IPS DF 4.7 (cell line): ENCODE measurements at regions not wholly inside any gene's neighbourhood (a gene's known extent, or its start where the extent isn't known, plus 50 kb on each side); places are given as distances from the start of the nearest gene placed in this dataset.
A peak's percentile ranks its signal among the peaks of the same experiment; 100 is the strongest.

Source experiments
- DNase-seq: peaks from one replicate; pipeline ENCODE4 v3.0.0-alpha.2; 2013; ENCODE audit warnings: low spot score; ENCODE audit errors: extremely low read depth

DNA sequence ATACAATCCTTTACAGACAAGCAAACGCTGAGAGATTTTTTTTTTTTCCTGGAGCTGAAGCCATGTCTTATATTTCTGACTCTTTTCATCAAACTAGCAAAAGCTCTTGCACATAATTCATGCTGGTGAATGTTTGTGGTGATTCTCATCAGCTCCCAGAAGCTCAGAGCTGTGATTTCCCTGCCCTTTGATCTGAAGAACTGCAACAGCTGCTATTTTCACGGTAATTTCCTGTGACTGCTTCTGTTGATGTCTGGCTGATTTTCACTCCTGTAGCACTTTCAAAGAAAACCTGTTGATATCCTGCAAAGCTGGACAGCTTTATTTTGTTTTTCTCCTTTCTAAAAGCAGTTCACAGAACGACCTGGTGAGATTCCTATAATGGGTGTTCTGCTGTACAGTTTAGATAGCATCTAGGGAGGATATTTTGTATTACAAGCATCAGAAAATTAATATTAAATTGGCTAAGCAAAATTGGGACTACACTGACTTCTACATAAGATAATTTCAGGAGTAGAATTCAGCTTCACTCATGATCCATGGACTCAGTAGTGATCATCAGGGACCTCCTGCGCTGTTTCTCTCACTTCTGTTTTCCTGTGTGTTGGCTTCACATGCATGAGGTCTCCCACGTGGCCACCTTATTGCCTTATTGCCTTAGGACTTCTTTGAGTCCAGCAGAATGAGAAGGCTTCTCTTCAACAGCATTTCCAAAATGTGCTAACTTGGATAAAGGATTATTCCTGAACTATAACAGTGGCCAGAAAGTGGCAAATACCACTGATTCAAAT, 1111.6 kb upstream of the SORCS1 start:
- DNase-seq, result no peak

DNA sequence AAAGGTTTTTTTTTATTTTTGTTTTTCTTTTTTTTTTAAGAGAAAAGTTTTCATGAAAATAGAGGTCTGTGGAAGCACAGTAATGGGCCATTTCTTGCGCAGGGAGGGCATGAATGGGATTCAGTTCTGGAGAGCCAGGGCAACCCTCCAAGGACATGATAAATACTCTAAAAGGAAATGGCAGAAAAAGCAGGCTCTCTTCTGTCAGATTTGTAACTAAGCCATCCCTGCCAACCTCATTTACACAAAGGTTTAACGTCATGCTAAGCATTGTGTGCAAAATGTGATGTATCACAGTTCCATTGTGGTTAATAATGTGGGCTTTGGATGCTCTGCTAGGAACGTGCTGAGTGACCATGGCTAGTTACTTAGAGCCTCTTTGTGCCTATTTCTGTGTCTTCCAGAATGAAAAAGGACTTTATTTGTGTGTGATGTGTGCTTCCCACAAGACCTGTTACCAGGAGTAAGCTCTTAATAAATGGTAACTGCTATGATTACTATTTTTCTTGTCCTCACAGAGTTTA, 1095.9 kb upstream of the SORCS1 start:
- DNase-seq, result no peak

DNA sequence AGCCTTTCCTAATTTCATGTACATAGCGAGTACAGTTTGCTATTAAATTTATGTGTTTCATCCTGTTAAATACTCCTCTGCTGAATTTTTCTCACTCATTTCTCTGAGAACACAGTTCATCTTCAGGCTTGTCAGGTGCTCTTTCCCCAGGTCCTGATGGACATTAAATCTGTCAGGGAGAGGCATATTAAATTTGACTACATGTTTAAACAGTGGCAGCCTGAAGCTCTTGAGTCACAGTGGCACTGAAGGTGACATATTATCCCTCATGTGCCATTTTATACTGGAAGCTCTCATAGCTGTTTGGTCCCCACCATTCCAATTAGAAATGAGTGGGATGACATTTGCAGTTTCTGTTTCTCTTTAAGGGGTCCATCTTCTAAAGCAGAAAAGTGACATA, 1089.6 kb upstream of the SORCS1 start:
- DNase-seq, result no peak

DNA sequence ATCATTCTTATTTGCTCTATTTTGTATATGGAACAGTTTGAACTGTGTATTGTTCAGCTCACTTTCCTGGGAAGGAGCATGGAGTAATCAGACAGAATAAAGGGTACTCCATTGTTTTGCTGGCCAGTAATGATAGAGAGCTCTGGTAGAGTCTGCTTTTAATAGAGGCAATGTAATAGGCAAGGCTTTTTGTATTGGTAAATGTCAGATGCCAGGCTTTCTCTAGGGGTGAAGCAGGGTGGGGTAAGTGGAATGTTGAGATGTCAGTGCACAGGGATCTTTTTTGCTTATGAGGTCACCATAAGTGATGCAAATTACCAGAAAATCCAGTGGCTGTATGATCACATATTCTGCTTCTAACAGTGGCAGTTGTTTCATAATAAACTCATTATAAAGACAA, 1088.3 kb upstream of the SORCS1 start:
- no peak for DNase-seq

DNA sequence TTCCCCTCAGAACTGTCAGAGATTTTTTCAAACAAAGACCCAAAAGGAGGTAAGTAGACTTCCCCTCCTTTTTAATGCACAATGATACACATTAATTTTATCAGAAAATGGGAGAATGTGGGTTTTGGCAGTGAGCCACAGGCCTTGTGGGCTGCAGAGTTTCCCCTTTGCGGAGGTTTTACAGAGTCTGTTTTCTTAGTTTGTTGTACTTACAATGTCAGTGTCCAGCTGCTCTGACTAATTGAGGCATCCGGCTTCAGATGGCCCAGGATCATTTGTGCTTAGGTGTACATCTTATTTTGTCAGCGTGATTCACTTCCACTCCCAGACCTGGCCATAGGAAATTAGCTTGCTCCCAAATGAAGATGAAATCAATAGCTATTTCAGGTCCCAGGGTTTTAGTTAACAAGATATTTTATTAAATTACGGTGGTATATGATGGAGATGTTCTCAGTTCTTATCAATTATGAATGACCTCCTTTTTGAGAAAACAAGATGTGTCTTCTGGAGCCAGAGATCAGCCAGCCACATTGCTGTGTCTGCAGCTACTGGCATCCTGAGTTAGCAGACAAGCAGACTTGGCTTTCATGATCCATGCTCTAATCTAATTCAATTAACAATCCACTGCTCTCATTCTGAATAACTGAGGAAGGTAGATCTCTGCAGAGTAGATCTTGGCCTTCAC, 1086.6 kb upstream of the SORCS1 start:
- DNase-seq, result no peak

DNA sequence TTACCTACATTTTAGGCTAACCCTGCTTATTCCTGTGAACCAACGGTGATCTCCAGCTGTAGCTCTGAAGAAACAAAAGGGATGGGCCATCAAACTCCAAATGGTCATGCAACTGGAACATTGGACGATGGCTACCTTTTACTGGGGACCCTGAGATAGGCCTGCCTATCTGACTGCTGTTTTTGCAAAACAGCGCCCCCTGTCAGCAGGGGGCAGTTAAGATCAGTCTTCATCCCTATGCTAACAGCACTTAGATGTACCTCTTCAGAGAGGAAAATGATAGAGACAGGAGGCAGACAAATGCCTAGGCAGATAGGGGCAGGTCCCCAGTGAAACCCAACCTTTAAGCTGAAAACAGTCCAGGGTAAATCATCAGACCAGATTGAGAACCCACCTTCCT, 1085.4 kb upstream of the SORCS1 start:
- no peak for DNase-seq

DNA sequence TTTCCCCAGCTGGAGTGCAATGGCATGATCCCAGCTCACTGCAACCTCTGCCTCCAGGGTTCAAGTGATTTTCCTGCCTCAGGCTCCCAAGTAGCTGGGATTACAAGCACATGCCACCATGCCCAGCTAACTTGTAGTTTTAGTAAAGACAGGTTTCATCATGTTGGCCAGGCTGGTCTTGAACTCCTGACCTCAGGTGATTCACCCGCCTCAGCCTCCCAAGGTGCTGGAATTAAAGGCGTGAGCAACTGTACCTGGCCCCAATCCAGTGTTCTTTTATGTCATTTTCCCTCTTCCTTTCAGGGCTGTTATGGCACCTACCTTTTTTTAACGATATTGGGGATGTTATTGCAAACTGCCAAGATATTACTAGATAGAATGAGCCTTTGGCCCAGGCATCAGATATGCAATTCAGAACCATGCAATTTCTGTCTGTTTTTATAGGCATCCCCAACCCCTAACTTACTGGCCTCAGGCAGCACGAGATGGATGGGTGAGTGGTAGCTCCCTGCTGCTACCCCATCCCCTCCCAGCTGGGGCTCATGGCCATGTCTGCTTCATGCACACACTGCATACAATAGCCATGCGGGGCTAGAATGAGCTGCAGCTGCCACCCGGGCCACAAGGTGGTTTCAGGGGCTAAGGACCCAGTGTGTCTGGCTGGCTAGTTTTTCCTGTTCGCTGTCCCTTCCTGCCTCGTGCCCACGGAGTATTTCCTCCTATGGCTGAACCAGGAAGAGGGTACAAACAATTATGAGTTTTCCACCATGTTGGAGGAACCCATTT, 1080.1 kb upstream of the SORCS1 start:
- DNase-seq, result no peak

DNA sequence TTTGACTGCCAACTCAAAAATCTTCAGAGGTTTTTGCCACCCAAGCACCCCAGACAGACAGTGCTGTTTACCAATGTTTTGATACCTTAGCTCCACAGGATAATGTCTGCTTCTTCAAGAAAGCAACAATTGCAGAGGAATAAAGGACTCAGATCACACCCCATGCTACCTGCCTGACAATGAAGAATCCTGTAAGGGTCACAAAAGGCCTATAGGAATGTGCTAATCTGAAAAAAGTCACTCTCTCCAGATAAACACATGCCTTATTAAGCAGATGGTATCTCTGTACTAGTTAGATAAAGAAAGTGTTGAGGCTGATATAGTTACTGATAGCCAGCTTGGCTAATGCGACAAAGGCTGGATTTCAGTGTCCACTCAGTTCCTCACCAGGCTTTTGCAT, 1076.7 kb upstream of the SORCS1 start:
- DNase-seq, result no peak

DNA sequence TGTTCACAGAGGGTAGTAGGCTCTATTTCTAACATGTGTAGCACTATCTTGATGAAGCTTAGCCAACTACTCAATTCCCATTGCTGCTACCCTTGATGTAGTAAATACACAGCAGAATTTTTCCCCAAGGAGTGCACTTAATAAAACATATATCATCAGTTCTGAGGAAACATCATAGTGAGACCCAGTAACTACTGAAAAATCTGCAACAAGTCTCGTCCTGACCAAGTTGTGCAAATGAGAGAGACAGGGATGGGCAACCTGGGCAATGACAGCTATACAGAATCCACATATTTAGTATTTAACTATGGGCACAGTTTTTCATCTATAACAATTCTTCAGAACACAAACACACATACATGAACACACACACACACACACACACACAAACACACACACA, 1073.8 kb upstream of the SORCS1 start:
- no peak for DNase-seq

DNA sequence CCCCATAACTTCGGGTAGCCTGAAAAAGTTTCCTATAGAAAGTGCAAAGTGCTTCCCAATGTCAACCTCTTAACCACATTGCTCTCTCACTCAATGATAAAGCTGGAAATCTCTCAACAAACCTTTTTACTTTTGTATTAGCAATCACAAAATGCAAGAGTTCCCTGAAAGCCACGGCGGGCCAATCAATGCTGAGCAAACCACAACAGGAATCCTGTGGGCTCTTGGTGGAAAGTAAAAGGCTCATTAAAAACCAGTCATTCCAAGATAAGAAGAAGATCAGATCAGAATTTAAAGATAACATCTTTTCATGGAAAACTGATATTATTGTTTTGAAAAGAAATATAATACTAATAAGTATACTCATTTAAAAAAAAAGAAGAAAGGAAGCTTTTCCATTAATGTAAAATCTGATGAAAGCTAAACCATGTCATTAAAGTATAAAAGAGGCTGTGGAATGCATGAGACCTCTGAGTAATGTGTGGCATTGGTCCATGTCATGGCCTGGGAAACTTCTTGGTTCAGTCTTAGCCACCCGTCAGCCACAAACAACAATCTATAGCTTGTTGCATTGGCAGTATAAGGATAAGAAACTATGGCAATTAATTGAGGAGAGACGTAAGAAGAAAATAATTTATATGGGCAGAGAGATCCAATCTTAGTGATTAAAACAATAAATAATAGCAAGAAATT, 1066.1 kb upstream of the SORCS1 start:
- DNase-seq, result no peak

DNA sequence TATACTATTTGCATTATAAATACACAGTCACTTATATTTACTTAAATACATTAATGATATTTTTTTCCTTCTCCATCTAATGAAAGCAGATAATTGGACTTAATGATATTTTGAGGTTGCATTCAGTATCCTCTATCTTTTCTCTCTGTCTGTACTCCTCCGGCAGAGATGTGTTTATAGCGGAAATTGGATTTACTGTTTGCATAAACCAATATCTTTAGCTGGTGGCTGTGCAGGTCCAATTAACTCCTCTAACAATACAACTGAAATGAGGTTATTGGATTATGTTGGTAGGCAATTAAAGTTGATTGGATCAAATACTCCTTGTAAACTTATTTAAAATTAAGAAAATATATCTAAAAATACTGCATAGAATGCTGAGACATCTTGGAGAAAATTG, 1044.2 kb upstream of the SORCS1 start:
- no peak for DNase-seq

DNA sequence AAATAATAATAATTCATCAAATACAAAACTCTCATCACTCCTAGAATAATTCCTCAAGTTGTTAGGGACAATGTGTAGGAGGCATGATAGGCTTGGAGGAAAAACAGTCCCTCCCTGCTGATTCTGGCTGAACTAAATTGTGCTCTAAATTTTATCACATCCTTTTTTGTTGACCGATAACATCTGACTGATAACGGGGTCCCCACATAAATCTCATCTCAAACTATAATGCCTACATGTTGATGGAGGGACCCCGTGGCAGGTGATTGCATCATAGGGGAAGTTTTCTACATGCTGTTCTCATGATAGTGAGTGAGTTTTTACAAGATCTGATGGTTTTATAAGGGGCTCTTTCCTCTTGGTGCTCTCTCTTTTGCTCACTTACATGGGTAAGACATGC, 1043.5 kb upstream of the SORCS1 start:
- DNase-seq, result no peak

DNA sequence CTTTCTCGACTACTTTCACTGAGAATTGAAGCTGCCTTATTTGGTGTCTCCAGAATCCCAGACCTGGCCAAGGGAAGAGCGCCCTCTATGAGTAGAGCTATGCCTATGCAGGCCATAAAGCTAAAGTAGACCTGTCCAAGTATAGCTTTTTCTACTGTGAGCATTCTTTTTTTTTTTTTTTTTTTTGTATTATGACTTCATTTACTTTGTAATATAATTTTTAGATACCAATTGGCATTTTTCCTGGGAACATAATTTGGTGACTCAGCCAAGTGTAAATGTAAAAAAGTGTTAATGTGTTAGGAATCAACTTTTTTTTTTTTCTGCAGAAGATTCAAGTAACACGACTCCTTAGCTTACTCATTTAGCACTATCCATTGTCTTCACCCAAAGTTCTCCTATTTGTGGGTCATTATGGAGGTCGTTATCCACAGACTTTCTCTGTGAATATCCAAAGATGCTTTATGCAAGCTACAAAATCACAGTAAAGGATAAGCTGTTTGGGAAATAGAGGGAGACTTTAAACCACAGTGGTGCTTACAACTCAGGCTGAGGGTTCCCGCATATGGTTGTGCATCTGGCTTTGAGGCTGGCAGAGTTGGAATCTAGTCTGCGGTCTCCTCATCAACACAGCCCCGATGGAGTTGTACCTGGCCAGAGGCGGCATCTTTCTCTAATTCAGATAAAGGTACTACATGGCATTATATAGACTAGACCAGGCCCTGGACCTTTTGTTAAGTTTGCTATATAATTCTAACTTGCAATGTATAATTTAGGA, 1040.2 kb upstream of the SORCS1 start:
- DNase-seq, result peak; percentile 11

DNA sequence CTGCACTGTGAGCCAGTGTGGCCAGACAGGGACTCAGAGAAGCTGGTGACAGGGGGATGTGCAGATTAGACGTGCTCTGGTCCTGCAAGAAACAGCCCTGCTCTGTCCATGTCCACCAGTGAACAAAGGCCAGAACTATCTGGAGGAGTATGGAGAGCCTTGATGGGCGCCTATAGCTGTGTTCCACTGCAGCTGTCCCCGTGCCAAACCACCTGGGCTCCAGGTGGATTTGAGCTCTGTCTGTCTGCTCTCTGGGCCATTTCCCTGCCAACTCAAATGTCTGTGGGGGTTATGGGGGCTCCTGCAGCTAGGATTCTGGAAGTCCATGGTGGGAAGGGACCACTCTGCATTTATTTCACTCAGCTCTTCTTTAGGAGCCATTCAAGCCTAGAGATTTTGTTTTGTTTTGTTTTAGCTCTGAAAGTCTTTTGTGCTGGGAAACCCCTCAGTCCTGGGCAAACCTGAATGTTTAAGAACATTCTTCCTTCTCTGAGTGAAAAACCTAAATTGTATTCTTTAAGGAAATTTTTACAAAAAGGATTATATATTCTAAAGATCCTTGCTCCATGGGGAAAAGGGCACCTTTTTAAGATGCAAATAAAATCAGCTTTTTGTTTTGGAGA, 1039.5 kb upstream of the SORCS1 start:
- DNase-seq, result no peak

DNA sequence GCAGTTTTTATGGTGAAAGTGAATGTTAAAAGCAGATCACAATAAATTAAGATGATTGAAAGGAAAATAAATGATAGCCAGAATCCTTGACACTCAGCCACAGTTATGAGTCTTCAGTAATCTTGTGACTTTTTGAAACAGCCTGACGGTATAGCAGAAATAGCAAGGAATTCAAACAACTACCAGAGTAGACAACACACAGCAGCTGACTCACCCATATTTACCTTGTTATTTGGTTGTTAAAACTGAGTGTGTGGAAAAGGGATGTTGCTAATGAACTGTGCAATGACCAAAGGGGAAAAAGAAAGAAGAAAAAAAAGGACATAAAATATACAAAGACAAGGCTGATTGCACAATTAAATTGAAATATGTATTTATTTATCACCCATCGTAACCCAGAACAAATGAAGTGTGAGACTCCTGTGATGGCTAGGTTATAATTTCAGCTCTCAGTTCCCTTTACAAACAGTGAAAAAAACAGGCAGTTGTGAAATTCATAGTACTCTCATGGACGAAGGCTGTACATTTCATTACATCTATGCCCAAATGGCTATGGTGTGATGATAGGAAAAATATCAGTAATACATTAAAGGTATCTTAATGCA, 1023.0 kb upstream of the SORCS1 start:
- DNase-seq, result no peak

DNA sequence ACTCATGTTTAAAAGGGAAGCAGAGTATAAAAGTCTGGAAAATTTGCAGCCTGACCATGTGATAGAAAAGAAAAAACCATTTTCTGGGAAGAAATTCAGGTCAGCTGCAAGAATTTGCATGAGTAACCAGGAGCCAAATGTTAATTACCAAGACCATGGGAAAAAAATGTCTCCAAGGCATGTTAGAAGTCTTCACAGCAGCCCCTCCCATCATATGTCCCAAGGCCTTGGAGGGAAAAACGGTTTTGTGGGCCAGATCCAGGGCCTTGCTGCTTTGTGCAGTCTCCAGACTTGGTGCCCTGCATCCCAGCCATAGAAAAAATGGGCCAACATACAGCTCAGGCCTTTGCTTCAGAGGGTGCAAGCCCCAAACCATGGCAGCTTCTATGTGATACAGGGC, 1019.6 kb upstream of the SORCS1 start:
- no peak for DNase-seq

DNA sequence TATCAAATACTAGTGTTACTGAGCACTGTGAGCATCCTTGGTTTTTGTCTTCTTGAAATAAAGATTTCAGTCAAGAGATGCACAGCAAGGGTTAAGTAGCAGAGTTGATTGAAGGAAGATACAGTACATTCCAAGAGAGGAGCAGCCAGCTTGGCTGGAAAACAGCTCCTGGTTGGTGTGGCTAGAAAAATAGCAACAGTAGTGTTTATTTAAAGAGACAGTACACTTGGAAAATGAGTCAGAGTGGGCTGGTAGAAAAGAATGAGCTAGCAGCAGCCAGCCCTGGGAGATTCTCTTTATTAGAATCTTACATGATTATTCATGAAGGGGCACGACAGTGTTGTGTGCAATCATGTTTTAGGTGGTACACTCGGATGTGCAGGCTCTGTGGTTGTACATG, 1016.4 kb upstream of the SORCS1 start:
- no peak for DNase-seq

DNA sequence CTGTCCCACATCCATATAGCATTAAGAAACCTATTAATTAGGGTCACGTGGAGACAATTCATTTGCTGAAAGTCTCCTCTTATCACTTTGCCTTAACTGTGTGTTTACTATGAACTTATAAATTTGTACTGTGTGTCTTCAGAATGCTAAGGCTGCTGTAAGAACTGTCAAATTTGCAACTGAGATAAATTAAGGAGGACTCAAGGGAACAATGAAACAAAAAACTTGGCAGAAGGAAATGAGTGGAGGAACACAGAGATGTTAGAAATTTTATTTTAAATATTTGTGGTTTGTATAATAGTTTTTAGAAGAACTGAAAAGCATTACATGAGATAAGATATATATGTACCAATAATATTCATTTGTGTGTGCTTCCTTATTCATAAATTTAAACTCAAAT, 1005.3 kb upstream of the SORCS1 start:
- no peak for DNase-seq

DNA sequence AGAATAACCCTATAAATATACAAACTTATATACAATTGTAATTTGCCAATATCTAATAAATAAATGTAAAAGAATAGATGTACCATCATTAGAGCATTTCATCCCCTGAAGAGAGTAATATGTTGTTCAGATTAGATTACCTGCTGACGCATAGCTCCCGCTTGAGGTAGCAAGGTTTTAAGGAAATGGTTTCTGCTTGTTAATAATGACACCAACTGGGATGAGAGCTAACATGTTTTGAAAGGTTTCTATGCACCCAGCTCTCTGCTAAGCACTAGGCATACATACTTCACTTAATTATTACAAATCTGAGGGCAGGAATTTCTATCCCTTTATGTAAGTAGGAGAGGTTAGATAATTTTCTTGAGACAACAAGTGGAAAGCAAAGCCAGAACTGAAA, 1003.3 kb upstream of the SORCS1 start:
- no peak for DNase-seq

DNA sequence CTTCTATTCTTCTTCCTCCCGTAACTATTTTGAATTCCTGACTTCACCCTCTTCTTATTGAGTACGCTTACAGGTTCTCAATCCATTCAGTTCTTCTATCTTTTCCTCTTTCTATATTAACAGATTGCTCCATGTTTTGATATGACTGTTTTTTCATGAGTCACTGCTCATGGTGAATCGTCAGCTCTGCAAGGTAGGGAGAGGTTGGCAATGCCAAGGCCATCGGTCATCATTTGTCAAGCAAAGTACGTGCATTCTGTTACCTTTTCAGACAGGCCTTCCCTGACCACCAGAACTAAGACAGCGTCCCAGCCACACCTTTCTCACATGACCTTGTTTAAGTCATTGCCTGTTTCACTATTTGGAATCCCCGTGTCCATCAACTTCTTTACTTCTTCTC, 1001.9 kb upstream of the SORCS1 start:
- no peak for DNase-seq
